ENCODE measurements at regions not wholly inside any gene's neighbourhood (a gene's known extent, or its start where the extent isn't known, plus 50 kb on each side); places are given as distances from the start of the nearest gene placed in this dataset.
"Not testable (repeated sequence)": the region's sequence is repeated elsewhere in the genome, so short reads cannot be mapped to it uniquely, and the experiment has no call there.

- no peak overlapping the region for H3K27ac ChIP-seq
- no peak for TF ChIP-seq ZFX (IDR thresholded peaks at IDR 0.05; ENCODE audit: borderline replicate concordance)
- TF ChIP-seq, protein P1, sequence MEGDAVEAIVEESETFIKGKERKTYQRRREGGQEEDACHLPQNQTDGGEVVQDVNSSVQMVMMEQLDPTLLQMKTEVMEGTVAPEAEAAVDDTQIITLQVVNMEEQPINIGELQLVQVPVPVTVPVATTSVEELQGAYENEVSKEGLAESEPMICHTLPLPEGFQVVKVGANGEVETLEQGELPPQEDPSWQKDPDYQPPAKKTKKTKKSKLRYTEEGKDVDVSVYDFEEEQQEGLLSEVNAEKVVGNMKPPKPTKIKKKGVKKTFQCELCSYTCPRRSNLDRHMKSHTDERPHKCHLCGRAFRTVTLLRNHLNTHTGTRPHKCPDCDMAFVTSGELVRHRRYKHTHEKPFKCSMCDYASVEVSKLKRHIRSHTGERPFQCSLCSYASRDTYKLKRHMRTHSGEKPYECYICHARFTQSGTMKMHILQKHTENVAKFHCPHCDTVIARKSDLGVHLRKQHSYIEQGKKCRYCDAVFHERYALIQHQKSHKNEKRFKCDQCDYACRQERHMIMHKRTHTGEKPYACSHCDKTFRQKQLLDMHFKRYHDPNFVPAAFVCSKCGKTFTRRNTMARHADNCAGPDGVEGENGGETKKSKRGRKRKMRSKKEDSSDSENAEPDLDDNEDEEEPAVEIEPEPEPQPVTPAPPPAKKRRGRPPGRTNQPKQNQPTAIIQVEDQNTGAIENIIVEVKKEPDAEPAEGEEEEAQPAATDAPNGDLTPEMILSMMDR (IDR thresholded peaks at IDR 0.05): no peak
Observed at GRCh38 chr1:239126884-239127283, 259.5 kb upstream of the CHRM3 start.

GRCh38 chr1:239125893-239126292 is 260.5 kb upstream of the CHRM3 start:
- no peak overlapping the region for H3K27ac ChIP-seq
- TF ChIP-seq, protein P1 (IDR thresholded peaks at IDR 0.05): no peak
- no peak for TF ChIP-seq ZFX (IDR thresholded peaks at IDR 0.05; ENCODE audit: borderline replicate concordance)

DNA sequence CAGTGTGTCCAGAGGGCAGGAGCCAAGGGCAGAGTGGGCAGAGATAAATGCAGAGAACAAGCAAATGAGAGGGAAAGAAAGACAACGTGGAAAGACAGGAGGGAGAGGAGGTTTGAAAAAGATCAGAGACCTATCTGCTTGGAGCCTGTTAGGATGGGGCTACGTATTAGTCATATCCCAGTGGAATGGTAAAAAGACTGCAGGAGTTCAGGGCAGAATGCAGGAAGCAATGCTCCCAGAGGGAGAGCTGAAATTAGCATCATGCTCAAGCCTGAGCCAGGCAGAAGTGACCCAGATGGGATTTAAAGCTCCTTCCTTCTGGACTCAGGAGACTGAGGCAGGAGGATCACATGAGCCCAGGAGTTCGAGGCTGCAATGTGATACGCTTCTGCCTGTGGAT is 261.3 kb upstream of the CHRM3 start:
- TF ChIP-seq, protein P1 (IDR thresholded peaks at IDR 0.05): no peak
- no peak for TF ChIP-seq ZFX (IDR thresholded peaks at IDR 0.05; ENCODE audit: borderline replicate concordance)
- H3K27ac ChIP-seq: no peak overlapping the region

DNA sequence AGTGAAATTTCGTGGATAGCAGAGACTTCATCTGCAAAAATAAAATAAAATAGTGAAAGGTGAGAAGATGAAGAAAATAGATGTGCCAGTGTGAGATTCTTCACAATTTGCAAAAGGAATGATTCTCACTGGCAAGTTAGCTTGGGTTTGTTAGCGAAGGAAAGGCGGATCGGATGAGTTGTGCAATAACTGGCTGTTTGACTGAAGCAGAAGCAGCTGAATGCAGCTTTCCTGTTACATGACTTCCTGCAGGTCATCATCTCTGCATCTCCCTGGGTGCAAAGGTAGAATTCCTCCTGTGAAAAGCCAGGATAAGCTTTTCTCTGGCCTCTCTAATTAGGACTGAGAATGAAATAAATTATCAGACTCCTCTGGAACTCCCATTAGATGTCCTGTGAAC is 263.1 kb upstream of the CHRM3 start:
- no peak overlapping the region for H3K27ac ChIP-seq
- TF ChIP-seq, protein P1 (IDR thresholded peaks at IDR 0.05): no peak
- TF ChIP-seq ZFX (IDR thresholded peaks at IDR 0.05; ENCODE audit: borderline replicate concordance): no peak

GRCh38 chr1:239112101-239112935 is 274.1 kb upstream of the CHRM3 start:
- H3K27ac ChIP-seq: no peak overlapping the region
- TF ChIP-seq, protein P1 (IDR thresholded peaks at IDR 0.05): peak; percentile 21; the same call in 1 of the 2 replicates
- no peak for TF ChIP-seq ZFX (IDR thresholded peaks at IDR 0.05; ENCODE audit: borderline replicate concordance)

DNA sequence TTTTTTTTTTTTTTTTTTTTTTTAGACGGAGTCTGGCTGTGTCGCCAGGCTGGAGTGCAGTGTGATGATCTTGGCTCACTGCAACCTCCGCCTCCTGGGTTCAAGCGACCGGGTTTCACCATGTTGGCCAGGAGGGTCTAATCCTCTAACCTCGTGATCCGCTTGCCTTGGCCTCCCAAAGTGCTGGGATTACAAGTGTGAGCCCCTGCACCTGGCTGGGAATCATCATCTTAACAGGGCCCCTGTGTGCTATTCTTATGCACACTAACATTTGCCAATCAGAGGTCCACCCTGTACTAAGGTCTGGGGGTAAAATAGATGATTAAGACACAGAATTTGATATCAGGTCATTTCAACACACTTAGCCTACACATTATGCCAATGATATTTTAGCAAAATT is 278.7 kb upstream of the CHRM3 start:
- TF ChIP-seq, protein P1 (IDR thresholded peaks at IDR 0.05): no peak
- no peak for TF ChIP-seq ZFX (IDR thresholded peaks at IDR 0.05; ENCODE audit: borderline replicate concordance)
- no peak overlapping the region for H3K27ac ChIP-seq

- H3K27ac ChIP-seq: not testable (repeated sequence)
Observed at GRCh38 chr1:239106689-239107088, 279.7 kb upstream of the CHRM3 start.

Data from 22Rv1 (cell line).